ENCODE measurements at regions not wholly inside any gene's neighbourhood (a gene's known extent, or its start where the extent isn't known, plus 50 kb on each side); places are given as distances from the start of the nearest gene placed in this dataset.

GRCh38 chrX:46044486-46044885 lies 500.7 kb downstream of the ZNF674 start:
- Histone ChIP-seq H3K9ac (ENCODE audit: low read depth in 2 of 2, low read length in 2 of 2) (no peak overlapping the region), H3K4me3 (no peak overlapping the region), H3K27ac (no peak overlapping the region), H3K4me1 (no peaks in the 10 kb centered on the region), H3K27me3 (no peaks in the 10 kb centered on the region), H3K36me3 (no peaks in the 10 kb centered on the region), H3K9me3 (no peaks in the 10 kb centered on the region)
- TF ChIP-seq CTCF (IDR thresholded peaks at IDR 0.05) = no peak
- intact Hi-C loops (cut with DNase I) = no loop called here
- DNase-seq = no peak

- Histone ChIP-seq H3K4me1 (no peaks in the 10 kb centered on the region), H3K4me3 (no peak overlapping the region), H3K27ac (no peak overlapping the region), H3K27me3 (no peaks in the 10 kb centered on the region), H3K9ac (ENCODE audit: low read depth in 2 of 2, low read length in 2 of 2) (no peak overlapping the region), H3K9me3 (no peaks in the 10 kb centered on the region), H3K36me3 (no peaks in the 10 kb centered on the region)
- TF ChIP-seq CTCF (IDR thresholded peaks at IDR 0.05) = no peak
- DNase-seq = no peak
- intact Hi-C loops (cut with DNase I) = no loop called here
Measured at GRCh38 chrX:46040001-46040400, 505.2 kb downstream of the ZNF674 start.

GRCh38 chrX:46039526-46039925 lies 505.7 kb downstream of the ZNF674 start:
- intact Hi-C loops (cut with DNase I) = no loop called here
- no peaks in the 10 kb centered on the region for H3K4me1 ChIP-seq
- DNase-seq = no peak
- no peaks in the 10 kb centered on the region for H3K27me3 ChIP-seq
- H3K9ac ChIP-seq (ENCODE audit: low read depth in 2 of 2, low read length in 2 of 2) = no peak overlapping the region
- H3K9me3 ChIP-seq = no peaks in the 10 kb centered on the region
- H3K36me3 ChIP-seq = no peaks in the 10 kb centered on the region
- H3K27ac ChIP-seq = no peak overlapping the region
- TF ChIP-seq CTCF (IDR thresholded peaks at IDR 0.05) = no peak
- no peak overlapping the region for H3K4me3 ChIP-seq

- no peaks in the 10 kb centered on the region for H3K27me3 ChIP-seq
- no peak for TF ChIP-seq CTCF (IDR thresholded peaks at IDR 0.05)
- no peaks in the 10 kb centered on the region for H3K36me3 ChIP-seq
- intact Hi-C loops (cut with DNase I) = no loop called here
- DNase-seq = no peak
- H3K4me3 ChIP-seq = no peak overlapping the region
- no peaks in the 10 kb centered on the region for H3K9me3 ChIP-seq
- no peak overlapping the region for H3K9ac ChIP-seq (ENCODE audit: low read depth in 2 of 2, low read length in 2 of 2)
- H3K4me1 ChIP-seq = no peaks in the 10 kb centered on the region
- no peak overlapping the region for H3K27ac ChIP-seq
Measured at GRCh38 chrX:46036508-46036907, 508.7 kb downstream of the ZNF674 start.

GRCh38 chrX:46034868-46035267 lies 510.4 kb downstream of the ZNF674 start:
- H3K27ac ChIP-seq = no peak overlapping the region
- TF ChIP-seq CTCF (IDR thresholded peaks at IDR 0.05) = no peak
- intact Hi-C loops (cut with DNase I) = no loop called here

GRCh38 chrX:46029777-46030176 lies 515.4 kb downstream of the ZNF674 start:
- no peak overlapping the region for H3K27ac ChIP-seq
- H3K9ac ChIP-seq (ENCODE audit: low read depth in 2 of 2, low read length in 2 of 2) = no peak overlapping the region
- H3K9me3 ChIP-seq = no peaks in the 10 kb centered on the region
- no peaks in the 10 kb centered on the region for H3K4me1 ChIP-seq
- no peak for TF ChIP-seq CTCF (IDR thresholded peaks at IDR 0.05)
- no peak for DNase-seq
- no peaks in the 10 kb centered on the region for H3K27me3 ChIP-seq
- no peak overlapping the region for H3K4me3 ChIP-seq
- intact Hi-C loops (cut with DNase I) = no loop called here
- no peaks in the 10 kb centered on the region for H3K36me3 ChIP-seq

More at GRCh38 chrX:46034868-46035267, 510.4 kb downstream of the ZNF674 start:
- H3K4me1 ChIP-seq = no peaks in the 10 kb centered on the region
- no peak overlapping the region for H3K9ac ChIP-seq (ENCODE audit: low read depth in 2 of 2, low read length in 2 of 2)
- H3K4me3 ChIP-seq = no peak overlapping the region
- no peak for DNase-seq
- H3K9me3 ChIP-seq = no peaks in the 10 kb centered on the region
- no peaks in the 10 kb centered on the region for H3K36me3 ChIP-seq
- no peaks in the 10 kb centered on the region for H3K27me3 ChIP-seq

Data from colonic mucosa (tissue), 4 donors.